Activated T-helper 1 cell treated with Interleukin-2 at 50 U/mL for 16 hours (primary cell): ENCODE measurements at regions not wholly inside any gene's neighbourhood (a gene's known extent, or its start where the extent isn't known, plus 50 kb on each side); places are given as distances from the start of the nearest gene placed in this dataset.

Experiments used
- DNase-seq: peaks from one replicate; pipeline ENCODE4 v3.0.0-alpha.2; 2020; ENCODE audit warnings: low read depth

DNA sequence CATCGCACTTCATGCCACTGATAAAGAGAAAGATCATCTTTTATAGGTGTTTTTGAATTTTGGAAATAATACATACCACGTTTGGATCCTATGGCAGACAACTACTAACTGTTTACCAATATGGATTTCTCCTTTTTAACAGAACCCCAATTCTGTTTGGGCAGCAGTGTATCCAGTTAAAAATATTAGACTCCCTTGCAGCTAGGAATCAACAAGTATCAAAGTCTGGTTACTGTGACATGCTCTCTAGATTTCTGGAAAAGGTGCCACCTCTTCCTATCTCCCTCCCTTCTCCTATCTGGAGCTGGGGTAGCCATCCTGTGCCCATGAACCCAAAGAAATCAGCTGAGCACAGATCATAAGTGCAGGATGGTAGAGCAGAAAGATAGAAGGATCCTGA is 54.1 kb upstream of the DTNBP1 start:
- no peak for DNase-seq

GRCh38 chr6:15715851-15716250 is 53.0 kb upstream of the DTNBP1 start:
- DNase-seq = no peak

- DNase-seq = no peak
These were observed 52.2 kb upstream of the DTNBP1 start for GRCh38 chr6:15715060-15715459.

DNA sequence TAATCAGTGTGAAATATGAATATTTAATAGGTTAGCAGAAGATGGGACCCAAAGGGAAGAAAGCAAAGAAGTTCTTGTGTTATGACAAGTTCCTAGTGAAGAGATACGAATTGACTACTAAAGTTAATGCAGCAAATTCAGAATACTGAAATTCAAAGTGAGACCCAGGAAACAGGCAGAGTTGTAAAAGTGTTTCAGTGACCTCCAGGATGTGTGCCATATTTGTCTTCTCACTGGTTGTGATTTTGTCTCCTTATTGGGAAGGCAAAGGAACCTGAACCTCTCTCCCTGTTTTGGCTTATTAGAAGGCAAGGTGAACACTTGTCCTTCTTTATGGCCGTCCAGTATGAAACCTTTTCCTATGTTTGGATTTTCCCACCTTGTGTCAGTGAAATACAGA is 51.8 kb upstream of the DTNBP1 start:
- no peak for DNase-seq

DNA sequence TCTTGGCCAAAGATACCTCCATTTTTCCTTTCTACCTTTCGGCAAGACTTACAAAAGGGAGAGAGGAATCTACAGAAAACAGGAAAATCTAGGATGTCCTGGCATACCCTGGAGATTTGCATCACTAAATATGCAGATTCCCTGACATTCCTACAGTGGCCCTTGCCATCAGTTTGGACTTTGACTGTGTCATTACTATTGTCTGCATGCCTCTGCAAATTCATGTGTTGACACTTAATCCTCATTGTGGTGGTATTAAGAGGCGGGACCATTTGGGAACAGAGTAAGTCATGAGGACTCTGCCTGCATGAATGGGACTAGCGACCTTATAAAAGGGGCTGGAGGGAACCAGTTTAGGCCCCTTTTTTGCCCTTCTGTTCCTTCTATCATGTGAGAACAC is 50.5 kb upstream of the DTNBP1 start:
- DNase-seq = no peak

- DNase-seq = no peak
These were observed 50.0 kb upstream of the DTNBP1 start for GRCh38 chr6:15712797-15713196.
